Stimulated activated memory B cell treated with anti-CD40 and anti-IgM and Interleukin-4, amounts not matched to agents 10 μg/mL and 1 μg/mL and 100 μg/mL, for 72 hours (primary cell): ENCODE measurements at regions not wholly inside any gene's neighbourhood (a gene's known extent, or its start where the extent isn't known, plus 50 kb on each side); places are given as distances from the start of the nearest gene placed in this dataset.

Source experiments
- ATAC-seq: fragments of 150-1000 bp; cut with Tn5 transposase; 2 replicates; pipeline ENCODE4 v1.10.0; 2021
- H3K27ac Mint-ChIP-seq: one replicate; pipeline ENCODE4 v1.8.0; 2022; ENCODE audit warnings: mild to moderate bottlenecking, mixed read lengths
- H3K27me3 Mint-ChIP-seq: one replicate; pipeline ENCODE4 v1.8.0; 2022; ENCODE audit warnings: mixed read lengths
- H3K36me3 Mint-ChIP-seq: one replicate; pipeline ENCODE4 v1.8.0; 2022; ENCODE audit warnings: mixed read lengths
- H3K4me1 Mint-ChIP-seq: one replicate; pipeline ENCODE4 v1.8.0; 2022; ENCODE audit warnings: mixed read lengths
- H3K4me3 Mint-ChIP-seq: one replicate; pipeline ENCODE4 v1.8.0; 2022; ENCODE audit warnings: mild to moderate bottlenecking, moderate library complexity, mixed read lengths
- H3K9me3 Mint-ChIP-seq: one replicate; pipeline ENCODE4 v1.8.0; 2022; ENCODE audit warnings: mixed read lengths

DNA sequence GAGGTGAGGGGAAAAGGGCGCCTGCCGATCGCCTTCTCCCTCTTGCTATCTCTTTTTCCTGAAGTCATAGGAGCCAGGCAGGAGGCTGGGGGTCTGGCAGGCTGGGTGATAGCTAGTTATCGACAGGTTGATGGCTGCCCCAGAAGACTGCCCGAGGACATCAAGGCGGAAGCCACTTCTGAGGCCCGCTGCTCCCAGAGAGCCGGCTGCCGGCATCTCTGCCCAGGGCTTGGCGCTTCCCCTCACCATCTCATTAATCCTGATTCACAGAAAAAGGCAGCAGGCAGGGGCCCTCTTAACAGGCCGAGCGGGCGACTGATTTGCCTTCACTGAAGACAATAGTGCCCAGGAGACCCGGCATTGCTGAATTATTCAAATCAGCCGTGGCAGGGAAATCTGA is 124.2 kb downstream of the MIAT start:
- Mint-ChIP-seq H3K9me3 (peaks cover 3% of the 10 kb centered on the region), H3K27ac (no peak overlapping the region), H3K4me1 (peaks cover 6% of the 10 kb centered on the region), H3K27me3 (no peaks in the 10 kb centered on the region), H3K36me3 (peaks cover 77% of the 10 kb centered on the region), H3K4me3 (no peak overlapping the region)
- no peak for ATAC-seq

DNA sequence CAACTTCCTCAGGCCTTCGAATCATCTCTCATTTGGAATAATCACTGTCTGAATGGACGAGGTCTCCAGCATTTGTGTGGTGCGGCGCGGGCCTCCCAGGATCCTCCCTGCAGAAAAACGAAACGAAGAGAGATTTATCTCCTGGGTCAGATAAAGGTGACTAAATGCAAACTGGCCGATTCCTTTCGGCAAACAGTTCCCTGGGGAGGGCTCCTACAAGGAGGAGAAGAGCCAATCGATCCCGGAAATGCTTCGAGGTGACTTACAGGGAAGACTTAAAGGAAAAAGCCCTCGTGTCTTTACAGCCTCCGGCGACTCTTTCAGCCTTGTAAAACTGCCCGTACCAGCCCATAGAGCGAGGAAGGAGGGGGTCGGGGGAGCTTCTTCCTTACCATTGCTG is 126.5 kb downstream of the MIAT start:
- Mint-ChIP-seq H3K4me3 (no peak overlapping the region), H3K36me3 (peaks cover 66% of the 10 kb centered on the region), H3K4me1 (peaks cover 6% of the 10 kb centered on the region), H3K9me3 (peaks cover 3% of the 10 kb centered on the region), H3K27ac (no peak overlapping the region), H3K27me3 (no peaks in the 10 kb centered on the region)
- no peak for ATAC-seq

DNA sequence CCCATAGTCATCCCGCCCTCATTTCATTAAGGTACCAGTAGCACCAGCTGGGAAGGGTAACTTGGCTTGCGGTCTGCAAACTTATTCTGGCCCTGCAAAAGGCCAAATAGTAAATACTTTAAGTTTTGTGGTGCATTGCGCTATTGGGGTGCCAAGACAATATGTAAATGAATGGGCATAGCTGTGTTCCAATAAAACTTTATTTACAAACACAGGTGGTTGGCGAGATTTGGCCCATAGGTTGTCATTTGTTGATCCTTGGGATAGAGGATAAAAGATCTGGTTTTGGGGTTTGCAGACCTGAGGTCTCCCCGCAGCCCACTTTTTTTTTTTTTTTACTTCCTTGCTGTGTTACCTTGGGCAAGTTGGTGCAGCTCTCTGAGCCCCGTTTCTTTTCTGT is 127.4 kb downstream of the MIAT start:
- Mint-ChIP-seq H3K27ac (no peak overlapping the region), H3K27me3 (no peaks in the 10 kb centered on the region), H3K4me1 (peaks cover 6% of the 10 kb centered on the region), H3K9me3 (no peaks in the 10 kb centered on the region), H3K36me3 (peaks cover 66% of the 10 kb centered on the region), H3K4me3 (no peak overlapping the region)
- ATAC-seq: no peak

DNA sequence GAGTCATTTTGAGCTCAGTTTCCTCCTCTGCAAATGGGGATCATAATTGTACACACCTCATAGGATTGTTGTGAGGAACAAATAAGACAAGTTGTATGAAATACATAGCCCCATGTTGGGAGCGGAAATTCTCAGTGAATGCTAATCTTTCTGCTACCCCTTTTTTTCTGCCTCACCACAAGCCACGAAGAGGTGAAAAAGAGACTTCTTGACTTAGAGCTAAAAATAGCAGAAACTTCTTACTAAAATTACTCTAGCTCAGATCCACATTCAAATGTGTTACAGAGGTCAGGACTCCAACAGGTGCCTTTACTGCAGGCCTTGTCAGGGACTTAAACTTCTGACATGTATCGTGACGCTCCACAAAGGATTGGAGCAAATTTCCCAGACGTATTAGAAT is 128.5 kb downstream of the MIAT start:
- Mint-ChIP-seq H3K4me1 (peaks cover 6% of the 10 kb centered on the region), H3K9me3 (peaks cover 3% of the 10 kb centered on the region), H3K27me3 (no peaks in the 10 kb centered on the region), H3K36me3 (peaks cover 73% of the 10 kb centered on the region), H3K4me3 (no peak overlapping the region), H3K27ac (no peak overlapping the region)
- no peak for ATAC-seq

DNA sequence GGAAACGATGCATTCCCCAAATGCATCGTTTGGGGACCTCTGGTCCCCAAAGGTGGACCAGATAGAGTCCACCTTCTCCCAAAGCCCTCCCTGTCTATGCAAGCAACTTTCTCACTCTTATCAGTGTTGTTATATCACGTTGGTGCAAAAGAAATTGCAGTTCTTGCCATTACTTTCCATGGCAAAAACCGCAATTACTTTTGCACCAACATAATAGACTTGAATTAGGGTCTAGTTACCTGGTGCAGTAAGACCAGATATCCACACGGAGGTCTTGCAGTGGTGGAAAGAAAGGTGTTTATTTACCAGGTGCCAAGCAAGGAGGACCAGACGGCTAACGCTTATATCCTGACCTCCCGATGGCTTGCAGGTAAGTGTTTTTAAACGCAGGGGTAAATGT is 129.0 kb downstream of the MIAT start:
- peaks cover 3% of the 10 kb centered on the region for H3K9me3 Mint-ChIP-seq
- no peak overlapping the region for H3K4me3 Mint-ChIP-seq
- H3K36me3 Mint-ChIP-seq: peaks cover 77% of the 10 kb centered on the region
- no peak for ATAC-seq
- no peak overlapping the region for H3K27ac Mint-ChIP-seq
- no peaks in the 10 kb centered on the region for H3K27me3 Mint-ChIP-seq
- H3K4me1 Mint-ChIP-seq: peaks cover 6% of the 10 kb centered on the region

DNA sequence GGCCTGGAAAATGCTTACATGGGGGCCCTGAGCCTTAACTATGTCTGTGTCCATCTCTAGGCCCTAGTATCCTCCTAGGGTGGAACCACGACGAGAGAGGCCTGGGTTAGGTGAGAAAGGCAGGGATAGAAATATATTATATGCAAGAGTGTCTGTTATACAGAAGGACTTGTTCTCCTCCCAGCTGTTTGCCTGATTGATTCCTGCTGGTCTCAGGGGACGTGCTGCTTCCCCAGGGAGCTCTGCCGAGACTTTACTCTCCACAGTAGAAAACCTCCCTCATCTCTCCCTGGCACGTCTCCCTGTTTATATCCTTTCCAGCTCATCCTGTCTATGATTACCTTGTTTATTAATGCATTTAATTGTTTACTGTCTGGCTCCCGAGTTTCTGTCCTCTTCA is 132.6 kb downstream of the MIAT start:
- Mint-ChIP-seq H3K9me3 (peaks cover 3% of the 10 kb centered on the region), H3K27ac (no peak overlapping the region), H3K4me3 (no peak overlapping the region), H3K4me1 (peaks cover 6% of the 10 kb centered on the region), H3K27me3 (no peaks in the 10 kb centered on the region), H3K36me3 (peaks cover 78% of the 10 kb centered on the region)
- ATAC-seq: no peak

DNA sequence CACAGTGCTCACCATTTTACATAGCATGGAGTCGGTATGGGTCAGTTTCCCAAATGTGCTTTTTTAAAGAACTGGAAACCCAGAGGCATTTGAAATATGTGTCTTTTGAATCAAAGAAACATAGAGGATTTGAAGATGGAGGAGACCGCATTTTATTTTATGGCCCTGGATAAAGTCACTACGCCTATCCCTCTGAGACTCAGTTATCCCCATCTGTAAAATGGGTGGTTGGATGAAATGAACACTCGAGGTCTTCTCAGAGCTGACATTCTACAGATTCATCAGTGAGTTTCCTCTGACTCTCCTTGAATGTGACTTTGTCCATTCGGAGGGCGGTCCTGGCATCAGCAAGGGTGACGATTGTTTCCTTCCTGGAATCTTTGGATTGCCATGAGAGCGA is 135.1 kb downstream of the MIAT start:
- H3K27me3 Mint-ChIP-seq: no peaks in the 10 kb centered on the region
- H3K4me3 Mint-ChIP-seq: no peak overlapping the region
- H3K4me1 Mint-ChIP-seq: no peaks in the 10 kb centered on the region
- peaks cover 77% of the 10 kb centered on the region for H3K36me3 Mint-ChIP-seq
- H3K9me3 Mint-ChIP-seq: peaks cover 3% of the 10 kb centered on the region
- ATAC-seq: no peak
- no peak overlapping the region for H3K27ac Mint-ChIP-seq

DNA sequence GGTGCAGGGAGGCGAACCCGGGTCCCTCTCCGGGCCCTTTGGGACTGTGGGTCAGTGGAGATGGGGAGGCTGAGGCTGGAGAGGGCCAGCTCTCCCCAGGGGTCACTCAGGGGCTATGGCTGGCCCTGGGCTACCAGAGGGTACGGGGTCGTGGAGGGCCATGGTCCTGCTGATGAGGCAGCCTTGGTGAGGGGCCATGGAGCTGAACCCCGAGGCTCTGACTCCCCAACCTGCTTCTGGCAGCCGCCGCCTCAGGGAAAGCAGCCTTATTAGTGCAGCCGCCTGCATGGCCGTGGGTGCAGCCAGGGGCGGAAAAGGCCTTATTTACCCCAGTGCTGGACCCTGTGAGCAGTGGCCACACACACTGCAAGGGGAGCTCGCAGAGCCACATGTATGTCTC is 139.4 kb downstream of the MIAT start:
- H3K36me3 Mint-ChIP-seq: peaks cover 43% of the 10 kb centered on the region
- H3K9me3 Mint-ChIP-seq: no peaks in the 10 kb centered on the region
- H3K4me3 Mint-ChIP-seq: no peak overlapping the region
- no peaks in the 10 kb centered on the region for H3K27me3 Mint-ChIP-seq
- H3K4me1 Mint-ChIP-seq: no peaks in the 10 kb centered on the region
- H3K27ac Mint-ChIP-seq: no peak overlapping the region
- no peak for ATAC-seq

DNA sequence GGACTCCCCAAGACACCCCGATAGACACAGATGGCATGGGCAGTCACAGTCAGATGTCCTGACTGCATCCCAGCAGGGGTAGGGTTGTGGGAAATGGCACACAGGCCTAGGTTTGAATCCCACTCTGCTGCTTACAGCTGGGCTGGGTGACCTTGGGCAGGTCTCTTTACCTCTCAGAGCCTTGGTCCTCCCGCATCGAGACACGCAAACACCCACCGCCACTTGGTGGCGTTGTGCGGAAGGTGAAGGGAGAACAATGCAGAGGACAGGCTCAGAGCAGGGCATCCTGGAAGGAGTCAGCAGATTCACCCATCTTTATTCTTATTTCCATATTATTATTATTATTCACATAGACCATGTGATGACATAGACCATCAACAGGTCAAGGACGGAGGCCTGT is 140.5 kb downstream of the MIAT start:
- Mint-ChIP-seq H3K27me3 (no peaks in the 10 kb centered on the region), H3K4me1 (no peaks in the 10 kb centered on the region)

DNA sequence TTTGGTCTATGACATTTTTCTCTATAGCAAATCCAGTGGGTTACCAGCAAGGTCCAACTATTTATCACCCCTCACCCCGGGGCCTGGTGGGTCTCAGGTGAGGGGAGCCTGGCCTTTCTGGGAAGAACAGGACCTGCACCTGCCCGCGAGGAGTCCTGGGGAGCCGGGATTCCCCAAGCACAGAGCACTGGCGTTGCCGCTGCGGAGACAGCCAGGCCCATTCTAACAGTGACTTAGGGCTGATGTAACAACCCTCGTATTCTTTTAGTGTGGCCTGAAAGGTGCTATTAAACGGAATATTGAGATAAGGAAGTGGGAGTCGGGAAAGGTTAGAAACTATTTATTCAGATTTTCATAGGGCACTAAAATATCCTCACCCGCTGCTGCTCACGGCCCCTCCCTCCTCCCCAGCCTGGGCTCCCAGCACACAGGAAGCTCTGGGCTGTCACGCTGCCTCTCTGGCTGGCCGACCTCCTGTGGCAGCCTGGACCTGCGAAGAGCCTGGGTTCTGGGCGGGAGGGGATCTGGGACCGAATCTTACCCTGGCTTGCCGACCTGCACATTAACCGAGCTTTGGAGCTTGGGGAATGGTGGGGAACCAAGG is 141.2 kb downstream of the MIAT start:
- Mint-ChIP-seq H3K27me3 (no peaks in the 10 kb centered on the region), H3K4me3 (no peak overlapping the region), H3K9me3 (no peaks in the 10 kb centered on the region), H3K4me1 (no peaks in the 10 kb centered on the region), H3K27ac (no peak overlapping the region), H3K36me3 (peaks cover 28% of the 10 kb centered on the region)
- ATAC-seq: no peak

More for the DNA sequence above, 140.5 kb downstream of the MIAT start:
- Mint-ChIP-seq H3K36me3 (peaks cover 35% of the 10 kb centered on the region), H3K4me3 (no peak overlapping the region), H3K9me3 (no peaks in the 10 kb centered on the region), H3K27ac (no peak overlapping the region)
- ATAC-seq: no peak

DNA sequence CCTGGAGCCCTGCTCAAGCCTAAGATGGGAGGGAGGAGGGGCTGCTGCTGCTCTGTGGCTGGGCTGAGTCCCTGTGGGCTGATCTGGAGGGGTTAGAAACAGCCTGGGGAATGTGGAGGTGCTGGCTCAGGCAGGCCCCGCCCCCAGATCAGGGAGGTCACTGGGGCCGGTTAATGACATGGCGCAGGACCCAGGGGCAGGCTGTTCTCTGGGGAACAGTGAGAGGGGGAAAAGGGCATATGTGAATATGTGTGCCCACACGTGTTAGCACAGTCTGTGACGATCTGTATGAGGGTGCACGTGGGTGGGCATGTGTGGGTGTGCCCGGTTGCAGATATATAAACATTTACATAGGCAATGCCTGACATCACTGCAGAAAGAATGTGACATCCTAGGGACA is 143.5 kb downstream of the MIAT start:
- no peaks in the 10 kb centered on the region for H3K9me3 Mint-ChIP-seq

DNA sequence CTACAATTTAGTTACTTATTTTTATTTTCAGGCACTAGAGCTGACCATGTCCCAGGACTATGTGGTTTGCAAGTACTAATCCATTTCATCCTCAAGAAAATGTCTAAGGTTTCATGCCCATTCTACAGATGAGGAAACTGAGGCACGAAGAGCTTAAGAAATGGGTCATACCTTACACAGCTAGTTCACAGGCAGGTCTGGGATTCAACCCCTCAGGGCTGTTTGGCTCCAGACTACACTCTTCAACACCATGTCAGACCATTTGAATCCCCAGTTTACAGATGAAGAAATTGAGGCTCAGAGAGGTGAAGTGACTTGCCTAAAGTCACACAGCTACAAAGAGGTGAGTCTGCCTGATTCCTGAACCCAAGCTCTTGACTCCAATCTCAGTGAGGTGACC is 144.1 kb downstream of the MIAT start:
- Mint-ChIP-seq H3K27me3 (no peaks in the 10 kb centered on the region), H3K4me1 (no peaks in the 10 kb centered on the region), H3K9me3 (no peaks in the 10 kb centered on the region), H3K4me3 (no peak overlapping the region), H3K27ac (no peak overlapping the region), H3K36me3 (no peaks in the 10 kb centered on the region)
- no peak for ATAC-seq

More for the DNA sequence above, 143.5 kb downstream of the MIAT start:
- no peak overlapping the region for H3K4me3 Mint-ChIP-seq
- ATAC-seq: no peak
- no peaks in the 10 kb centered on the region for H3K27me3 Mint-ChIP-seq
- no peak overlapping the region for H3K27ac Mint-ChIP-seq
- peaks cover 5% of the 10 kb centered on the region for H3K36me3 Mint-ChIP-seq
- no peaks in the 10 kb centered on the region for H3K4me1 Mint-ChIP-seq

DNA sequence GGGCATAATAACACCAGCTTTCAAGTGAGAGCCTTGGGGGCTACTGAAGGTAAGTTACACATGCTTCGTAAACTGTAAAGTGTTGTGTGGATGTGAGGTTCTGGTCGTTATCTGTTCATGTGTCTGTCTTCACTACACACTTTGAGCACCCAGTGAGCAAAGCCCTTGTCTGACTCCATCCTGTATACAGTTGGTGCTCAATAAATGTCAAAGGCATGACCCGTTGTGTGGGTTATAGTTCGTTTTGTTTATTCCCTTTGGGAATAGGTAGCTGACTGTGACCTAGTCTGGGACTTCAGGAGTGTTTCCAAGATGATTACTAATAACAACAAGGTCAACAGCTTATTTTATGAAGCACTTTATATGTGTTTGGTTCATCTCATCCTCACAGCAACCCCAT is 146.9 kb downstream of the MIAT start:
- Mint-ChIP-seq H3K36me3 (peaks cover 17% of the 10 kb centered on the region), H3K27me3 (no peaks in the 10 kb centered on the region), H3K4me3 (no peak overlapping the region), H3K4me1 (no peaks in the 10 kb centered on the region), H3K9me3 (no peaks in the 10 kb centered on the region), H3K27ac (no peak overlapping the region)
- no peak for ATAC-seq

DNA sequence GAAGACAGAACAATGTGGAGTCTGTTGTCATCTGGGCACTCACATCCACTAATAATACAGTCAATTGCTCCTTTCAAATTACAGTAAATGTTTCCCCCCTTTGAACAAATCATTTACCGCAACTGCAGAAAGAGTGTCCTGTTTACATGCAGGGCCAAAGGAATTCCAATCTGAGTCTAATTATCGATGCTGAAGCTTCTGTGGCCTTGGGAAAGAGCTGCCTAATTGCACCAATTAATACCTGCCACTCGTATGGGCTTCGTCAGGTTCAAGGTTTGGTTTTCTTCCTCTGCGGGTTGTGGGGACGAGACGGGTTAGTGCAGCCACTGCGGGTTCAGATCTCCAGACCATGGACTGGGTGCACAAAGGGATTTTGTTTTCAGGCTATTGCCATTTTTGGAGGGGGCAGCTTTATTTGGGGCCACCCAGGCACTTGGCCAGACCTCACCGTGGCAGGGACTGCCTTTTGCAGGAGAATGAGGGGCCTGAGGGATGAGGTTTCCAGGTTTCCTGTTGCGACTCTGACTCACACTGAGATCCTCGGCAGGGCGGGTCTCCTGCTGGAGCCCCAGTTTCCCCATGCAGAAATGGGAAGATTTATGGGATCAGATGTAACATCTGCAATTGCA is 147.6 kb downstream of the MIAT start:
- peaks cover 17% of the 10 kb centered on the region for H3K36me3 Mint-ChIP-seq
- H3K9me3 Mint-ChIP-seq: no peaks in the 10 kb centered on the region
- H3K27ac Mint-ChIP-seq: no peak overlapping the region
- no peak for ATAC-seq
- no peaks in the 10 kb centered on the region for H3K4me1 Mint-ChIP-seq
- no peak overlapping the region for H3K4me3 Mint-ChIP-seq
- no peaks in the 10 kb centered on the region for H3K27me3 Mint-ChIP-seq

DNA sequence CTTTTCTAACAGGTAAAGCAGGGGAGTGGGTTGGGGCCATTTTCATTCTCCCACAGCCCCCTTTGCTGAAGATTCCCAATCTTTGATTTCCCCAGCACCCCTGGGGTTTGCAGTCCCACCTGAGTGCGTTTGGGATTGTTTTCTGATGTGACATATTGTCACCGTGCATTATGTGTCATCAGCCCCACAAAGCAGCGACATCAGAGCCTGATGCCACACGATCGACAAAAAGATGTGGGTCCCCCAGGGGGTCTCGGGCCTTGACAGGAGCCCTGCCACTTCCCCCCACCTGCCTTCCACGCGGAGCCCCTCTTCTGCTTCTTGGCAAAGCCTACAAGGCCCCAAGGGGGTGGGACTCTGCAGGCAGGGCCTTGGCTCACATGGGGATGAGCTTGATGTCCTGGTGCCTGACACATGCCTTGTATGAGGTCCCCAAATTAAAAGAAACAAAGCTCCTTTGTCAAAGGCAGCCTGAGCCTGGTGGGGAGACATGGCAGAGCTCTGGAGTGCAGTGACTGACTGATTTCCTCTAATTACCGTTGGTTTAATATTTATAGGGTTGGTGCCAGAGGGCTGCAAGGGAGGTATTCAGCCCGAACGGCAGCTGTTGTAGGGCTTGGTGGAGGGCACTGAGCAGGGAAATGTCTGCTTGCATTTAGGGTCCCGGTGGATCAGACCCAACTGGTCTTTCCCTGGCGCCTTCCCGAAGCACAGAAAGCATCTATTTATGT is 149.2 kb downstream of the MIAT start:
- H3K27me3 Mint-ChIP-seq: no peaks in the 10 kb centered on the region
- H3K36me3 Mint-ChIP-seq: peaks cover 24% of the 10 kb centered on the region
- H3K27ac Mint-ChIP-seq: no peak overlapping the region
- no peaks in the 10 kb centered on the region for H3K9me3 Mint-ChIP-seq
- no peaks in the 10 kb centered on the region for H3K4me1 Mint-ChIP-seq
- no peak for ATAC-seq
- no peak overlapping the region for H3K4me3 Mint-ChIP-seq

DNA sequence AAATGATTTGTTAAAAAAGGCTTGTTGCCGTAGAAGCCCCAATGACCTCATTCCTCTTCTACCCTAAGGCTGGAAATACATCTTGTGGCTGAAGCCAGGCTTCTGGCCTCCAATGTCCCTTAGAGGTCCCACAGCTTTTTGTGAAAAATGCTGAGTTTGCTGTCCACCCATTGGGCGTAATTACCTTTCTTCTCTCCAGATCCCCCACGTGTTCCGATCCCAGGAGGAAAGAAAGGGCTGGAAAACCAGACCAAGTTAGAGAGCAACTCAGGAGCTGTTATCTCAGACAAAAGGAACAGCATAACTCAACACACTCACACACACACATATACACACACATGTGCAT is 154.2 kb downstream of the MIAT start:
- peaks cover 3% of the 10 kb centered on the region for H3K9me3 Mint-ChIP-seq
- no peak for ATAC-seq
- H3K36me3 Mint-ChIP-seq: peaks cover 43% of the 10 kb centered on the region
- no peaks in the 10 kb centered on the region for H3K4me1 Mint-ChIP-seq
- no peaks in the 10 kb centered on the region for H3K27me3 Mint-ChIP-seq
- H3K4me3 Mint-ChIP-seq: no peak overlapping the region
- no peak overlapping the region for H3K27ac Mint-ChIP-seq
